T-cell (primary cell): ENCODE measurements at regions not wholly inside any gene's neighbourhood (a gene's known extent, or its start where the extent isn't known, plus 50 kb on each side); places are given as distances from the start of the nearest gene placed in this dataset.

Experiments
- ATAC-seq, 4 experiments: fragments of 200-7000 bp in 3 of 4; fragments of 150-1000 bp in 1 of 4; cut with Tn5 transposase; replicated peaks in 1 of 4; 1 replicate in 3 of 4; 2 replicates in 1 of 4; pipeline ENCODE4 v1.10.0; 2021; ENCODE audit warnings: moderate library complexity in 3 of 4, mild to moderate bottlenecking in 2 of 4, moderate number of reproducible peaks in 1 of 4
- CTCF ChIA-PET, 2 donors: fragments of 300-600 bp; sonication (Branson Sonifier 250); formaldehyde crosslinking; loops; one replicate each; lab custom pipeline; 2022; ENCODE audit warnings: antibody characterized with exemption in 2 of 2; lab: Charles Lee
- POLR2A ChIA-PET, 2 donors: fragments of 300-600 bp; sonication (Branson Sonifier 250); formaldehyde crosslinking; loops; one replicate each; lab custom pipeline; 2022; ENCODE audit warnings: antibody characterized with exemption in 2 of 2; lab: Charles Lee
- DNase-seq, 35 experiments: peaks; one replicate each; pipeline versions ENCODE4 v3.0.0 to v3.0.0-alpha.2; 2013 to 2023
- H3K27ac ChIP-seq: one replicate; pipeline ENCODE4 v1.5.1; 2013; ENCODE audit warnings: low read length
- H3K27me3 ChIP-seq, 2 experiments: replicated peaks in 1 of 2; 1 replicate in 1 of 2; 2 replicates in 1 of 2; pipeline versions ENCODE4 v1.6.1 to v1.7.0; 2013; ENCODE audit warnings: low read length in 1 of 2, mixed read lengths in 1 of 2; ENCODE audit not compliant: control insufficient read depth in 2 of 2, insufficient read depth in 2 of 2; ENCODE audit errors: extremely low read depth in 1 of 2
- H3K36me3 ChIP-seq, 2 donors: 1 replicate in 1 of 2; 2 replicates in 1 of 2; pipeline versions ENCODE4 v1.6.1 to v1.7.0; 2013; ENCODE audit warnings: low read length in 1 of 2; ENCODE audit not compliant: control insufficient read depth in 2 of 2, insufficient read depth in 1 of 2; ENCODE audit errors: extremely low read depth in 1 of 2
- H3K4me1 ChIP-seq, 2 experiments: 1 replicate in 1 of 2; 2 replicates in 1 of 2; pipeline versions ENCODE4 v1.6.1 to v1.7.0; 2013; ENCODE audit warnings: low read length in 2 of 2, mixed read lengths in 1 of 2; ENCODE audit not compliant: insufficient read depth in 2 of 2, control insufficient read depth in 1 of 2; ENCODE audit errors: extremely low read depth in 1 of 2
- H3K4me3 ChIP-seq, 2 donors: 1 replicate in 1 of 2; 2 replicates in 1 of 2; pipeline versions ENCODE4 v1.5.1 to v1.7.0; 2013; ENCODE audit warnings: mild to moderate bottlenecking in 2 of 2, low read length in 1 of 2, moderate library complexity in 1 of 2; ENCODE audit not compliant: control insufficient read depth in 1 of 2; ENCODE audit errors: extremely low read depth in 1 of 2
- H3K9me3 ChIP-seq: 2 replicates; pipeline ENCODE4 v1.7.0; 2013
- H3K27ac Mint-ChIP-seq, 2 donors: one replicate each; pipeline ENCODE4 v1.8.0; 2020 to 2021; ENCODE audit warnings: mild to moderate bottlenecking in 2 of 2, mixed read lengths in 2 of 2
- H3K27me3 Mint-ChIP-seq, 2 donors: one replicate each; pipeline ENCODE4 v1.8.0; 2021 to 2022; ENCODE audit warnings: mixed read lengths in 2 of 2
- H3K36me3 Mint-ChIP-seq: one replicate; pipeline ENCODE4 v1.8.0; 2021; ENCODE audit warnings: mixed read lengths
- H3K4me1 Mint-ChIP-seq, 3 donors: one replicate each; pipeline ENCODE4 v1.8.0; 2020 to 2022; ENCODE audit warnings: mixed read lengths in 3 of 3, mild to moderate bottlenecking in 1 of 3
- H3K4me3 Mint-ChIP-seq, 3 donors: one replicate each; pipeline ENCODE4 v1.8.0; 2020 to 2022; ENCODE audit warnings: mild to moderate bottlenecking in 3 of 3, mixed read lengths in 3 of 3, moderate library complexity in 3 of 3
- H3K9me3 Mint-ChIP-seq, 3 donors: one replicate each; pipeline ENCODE4 v1.8.0; 2020 to 2022; ENCODE audit warnings: mixed read lengths in 3 of 3
- WGBS: methylation state at CpG from one replicate; pipeline ENCODE4 v1.1.5; 2013; ENCODE audit warnings: missing lambda C conversion rate; ENCODE audit not compliant: insufficient coverage; 5-methylcytosine and 5-hydroxymethylcytosine counted together

GRCh38 chr14:32254952-32255679 is 52.0 kb upstream of the RNU6-8 start:
- Mint-ChIP-seq H3K27ac (no peak overlapping the region), H3K4me3 (no peak overlapping the region), H3K9me3 (no peaks in the 10 kb centered on the region), H3K36me3 (no peaks in the 10 kb centered on the region), H3K4me1 (peaks cover 0 to 9% (median 9%) of the 10 kb centered on the region in 3 donors), H3K27me3 (no peaks in the 10 kb centered on the region)
- H3K36me3 ChIP-seq, result no peaks in the 10 kb centered on the region
- H3K4me3 ChIP-seq, result no peak overlapping the region
- DNase-seq (peak in 31 of 35 experiments; percentile 6 to 70 (median 34)), ATAC-seq (peak; percentile 57 to 65 (median 63))
- H3K27me3 ChIP-seq, result no peaks in the 10 kb centered on the region
- peaks cover 0 to 2% of the 10 kb centered on the region in 2 experiments for H3K4me1 ChIP-seq
- H3K9me3 ChIP-seq, result no peaks in the 10 kb centered on the region
- WGBS, result 92% methylated on average over 5 of the region's 9 CpGs
- ChIA-PET CTCF (interaction anchor here (0.6 to 6.3 kb wide), 19 partner anchors 9 to 1411 kb away, joined by 3 to 69 read pairs (median 4); partner anchors contain the start of gene RNU6-8 (in 1 of the 2)), POLR2A (no interaction called here)
- no peak overlapping the region for H3K27ac ChIP-seq

- Histone ChIP-seq H3K4me1 (peaks cover 0 to 2% of the 10 kb centered on the region in 2 experiments), H3K27me3 (no peaks in the 10 kb centered on the region), H3K4me3 (no peak overlapping the region), H3K27ac (no peak overlapping the region), H3K9me3 (no peaks in the 10 kb centered on the region), H3K36me3 (no peaks in the 10 kb centered on the region)
- Mint-ChIP-seq H3K27ac (no peak overlapping the region), H3K4me1 (peaks cover 0 to 9% (median 9%) of the 10 kb centered on the region in 3 donors), H3K36me3 (no peaks in the 10 kb centered on the region), H3K9me3 (no peaks in the 10 kb centered on the region), H3K4me3 (no peak overlapping the region), H3K27me3 (no peaks in the 10 kb centered on the region)
- POLR2A ChIA-PET, result interaction anchor here in 1 of 2 donors (0.5 kb wide), 1 partner anchor 892 kb away, joined by 3 read pairs; no protein-coding TSS in a partner anchor
- CTCF ChIA-PET, result no interaction called here
- no peak for ATAC-seq
- DNase-seq, result no peak
Observed at GRCh38 chr14:32255789-32256188, 52.7 kb upstream of the RNU6-8 start.

GRCh38 chr14:32256576-32256975 is 53.5 kb upstream of the RNU6-8 start:
- Mint-ChIP-seq H3K36me3 (no peaks in the 10 kb centered on the region), H3K4me3 (no peak overlapping the region), H3K4me1 (peaks cover 0 to 9% (median 9%) of the 10 kb centered on the region in 3 donors), H3K27ac (no peak overlapping the region), H3K27me3 (no peaks in the 10 kb centered on the region), H3K9me3 (no peaks in the 10 kb centered on the region)
- DNase-seq (no peak), ATAC-seq (no peak)
- no peaks in the 10 kb centered on the region for H3K9me3 ChIP-seq
- no peaks in the 10 kb centered on the region for H3K27me3 ChIP-seq
- POLR2A ChIA-PET, result interaction anchor here in 1 of 2 donors (0.5 kb wide), 1 partner anchor 893 kb away, joined by 3 read pairs; no protein-coding TSS in a partner anchor
- CTCF ChIA-PET, result interaction anchor here in 1 of 2 donors (0.9 kb wide), 1 partner anchor 746 kb away, joined by 3 read pairs; no protein-coding TSS in a partner anchor
- H3K36me3 ChIP-seq, result no peaks in the 10 kb centered on the region
- H3K27ac ChIP-seq, result no peak overlapping the region
- WGBS, result 100% methylated on average over 1 of the region's 1 CpG
- H3K4me3 ChIP-seq, result no peak overlapping the region
- peaks cover 0 to 2% of the 10 kb centered on the region in 2 experiments for H3K4me1 ChIP-seq

DNA sequence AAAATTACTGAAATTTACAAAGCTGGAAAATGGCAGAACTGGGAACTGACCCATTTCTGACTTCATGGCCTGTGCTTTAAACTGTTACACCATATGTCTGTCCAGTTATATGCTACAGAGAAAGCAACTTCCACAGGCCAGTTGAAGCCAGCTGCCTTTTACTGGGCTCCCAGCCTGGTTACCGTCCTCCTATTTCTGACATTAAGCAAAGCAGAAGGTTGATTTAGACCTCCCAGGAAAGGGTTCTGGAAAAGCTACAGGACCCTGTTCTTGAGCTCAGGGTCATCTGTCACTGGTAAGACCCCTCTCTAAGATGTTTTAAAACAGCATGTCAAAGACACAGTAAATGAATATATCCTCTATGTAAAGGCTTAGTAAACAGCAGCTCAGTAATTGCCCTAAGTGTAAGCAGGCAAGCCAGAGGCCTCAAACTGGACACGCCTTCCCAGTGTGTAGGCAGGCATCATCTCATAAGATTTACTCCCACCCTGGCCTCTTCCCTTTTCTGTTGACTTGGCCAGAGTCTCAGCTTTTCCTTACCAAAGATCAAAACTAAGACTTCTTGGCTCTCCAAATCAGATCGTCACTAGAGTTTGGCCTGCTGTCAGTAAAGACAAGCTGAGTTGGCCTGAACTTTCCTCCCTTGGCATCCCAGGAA is 55.4 kb upstream of the RNU6-8 start:
- DNase-seq (no peak), ATAC-seq (no peak)
- H3K27ac Mint-ChIP-seq, result no peak overlapping the region
- H3K27ac ChIP-seq, result no peak overlapping the region
- POLR2A ChIA-PET, result no interaction called here
- H3K36me3 Mint-ChIP-seq, result no peaks in the 10 kb centered on the region
- no peaks in the 10 kb centered on the region for H3K27me3 ChIP-seq
- H3K4me1 Mint-ChIP-seq, result peaks cover 0 to 9% (median 9%) of the 10 kb centered on the region in 3 donors
- peaks cover 0 to 2% of the 10 kb centered on the region in 2 experiments for H3K4me1 ChIP-seq
- H3K36me3 ChIP-seq, result no peaks in the 10 kb centered on the region
- no peaks in the 10 kb centered on the region for H3K27me3 Mint-ChIP-seq
- no peaks in the 10 kb centered on the region for H3K9me3 ChIP-seq
- H3K4me3 ChIP-seq, result no peak overlapping the region
- 97% methylated on average over 3 of the region's 3 CpGs for WGBS
- H3K4me3 Mint-ChIP-seq, result no peak overlapping the region
- CTCF ChIA-PET, result interaction anchor here (1.0 to 2.2 kb wide), 5 partner anchors 8 to 188 kb away, joined by 3 to 8 read pairs (median 4); no protein-coding TSS in a partner anchor
- peaks cover under 1 to 5% (median 2%) of the 10 kb centered on the region in 3 donors for H3K9me3 Mint-ChIP-seq

- H3K27ac ChIP-seq, result no peak overlapping the region
- H3K27ac Mint-ChIP-seq, result no peak overlapping the region
- no peak overlapping the region for H3K4me3 Mint-ChIP-seq
- H3K27me3 ChIP-seq, result no peaks in the 10 kb centered on the region
- no peaks in the 10 kb centered on the region for H3K36me3 ChIP-seq
- ChIA-PET POLR2A (interaction anchor here (0.6 to 0.7 kb wide), 2 partner anchors 79 to 1162 kb away, joined by 3 read pairs; no protein-coding TSS in a partner anchor), CTCF (interaction anchor here (1.1 to 2.2 kb wide), 5 partner anchors 9 to 335 kb away, joined by 3 to 8 read pairs (median 4); no protein-coding TSS in a partner anchor)
- H3K4me3 ChIP-seq, result no peak overlapping the region
- H3K36me3 Mint-ChIP-seq, result peaks cover 6% of the 10 kb centered on the region
- no peak for ATAC-seq
- H3K9me3 ChIP-seq, result peaks cover 2% of the 10 kb centered on the region
- H3K4me1 Mint-ChIP-seq, result peaks cover 0 to 9% (median 9%) of the 10 kb centered on the region in 3 donors
- DNase-seq, result no peak
- peaks cover 9 to 10% (median 9%) of the 10 kb centered on the region in 3 donors for H3K9me3 Mint-ChIP-seq
- H3K4me1 ChIP-seq, result peaks cover 0 to 2% of the 10 kb centered on the region in 2 experiments
- H3K27me3 Mint-ChIP-seq, result no peaks in the 10 kb centered on the region
Observed at GRCh38 chr14:32259368-32260013, 56.4 kb upstream of the RNU6-8 start.
